GM21423 (cell line): ENCODE measurements at regions not wholly inside any gene's neighbourhood (a gene's known extent, or its start where the extent isn't known, plus 50 kb on each side); places are given as distances from the start of the nearest gene placed in this dataset.
A peak's percentile ranks its signal among the peaks of the same experiment; 100 is the strongest.

Experiments used
- ATAC-seq: cut with Tn5 transposase; IDR thresholded peaks from one replicate; pipeline ENCODE4 v1.9.1; 2021; ENCODE audit warnings: mild to moderate bottlenecking, moderate library complexity; ENCODE audit not compliant: unreplicated experiment

- ATAC-seq, result no peak
Observed at GRCh38 chr21:14870853-14871149, 194.0 kb downstream of the NRIP1 start.

- ATAC-seq, result peak; percentile 42
Observed at GRCh38 chr21:14869984-14870852, 194.6 kb downstream of the NRIP1 start.

GRCh38 chr21:14866859-14867765 is 197.7 kb downstream of the NRIP1 start:
- no peak for ATAC-seq

GRCh38 chr21:14864211-14865021 is 200.4 kb downstream of the NRIP1 start:
- peak; percentile 67 for ATAC-seq

- no peak for ATAC-seq
Observed at GRCh38 chr21:14863745-14864210, 201.0 kb downstream of the NRIP1 start.

GRCh38 chr21:14862794-14863720 is 201.7 kb downstream of the NRIP1 start:
- no peak for ATAC-seq

- ATAC-seq, result no peak
Observed at GRCh38 chr21:14858311-14858710, 206.5 kb downstream of the NRIP1 start.

- ATAC-seq, result no peak
Observed at GRCh38 chr21:14857529-14857928, 207.3 kb downstream of the NRIP1 start.

GRCh38 chr21:14850394-14850793 is 214.4 kb downstream of the NRIP1 start:
- no peak for ATAC-seq

- no peak for ATAC-seq
Observed at GRCh38 chr21:14846621-14847020, 218.2 kb downstream of the NRIP1 start.

- ATAC-seq, result no peak
Observed at GRCh38 chr21:14844001-14844400, 220.8 kb downstream of the NRIP1 start.

GRCh38 chr21:14842601-14843000 is 222.2 kb downstream of the NRIP1 start:
- ATAC-seq, result no peak

- no peak for ATAC-seq
Observed at GRCh38 chr21:14841511-14842472, 223.0 kb downstream of the NRIP1 start.

GRCh38 chr21:14838400-14838799 is 226.4 kb downstream of the NRIP1 start:
- no peak for ATAC-seq

GRCh38 chr21:14836950-14837349 is 227.8 kb downstream of the NRIP1 start:
- no peak for ATAC-seq

- ATAC-seq, result no peak
Observed at GRCh38 chr21:14833666-14834351, 231.0 kb downstream of the NRIP1 start.

GRCh38 chr21:14833241-14833640 is 231.6 kb downstream of the NRIP1 start:
- no peak for ATAC-seq

GRCh38 chr21:14830307-14830706 is 234.5 kb downstream of the NRIP1 start:
- no peak for ATAC-seq
